Neural progenitor cell (in vitro differentiated cells): ENCODE measurements at regions not wholly inside any gene's neighbourhood (a gene's known extent, or its start where the extent isn't known, plus 50 kb on each side); places are given as distances from the start of the nearest gene placed in this dataset.

Experiments used
- DNase-seq: peaks from one replicate; pipeline ENCODE4 v3.0.0-alpha.2; 2016; ENCODE audit warnings: low spot score
- H2AFZ ChIP-seq: fragments of 200-600 bp; sonication (generic); replicated peaks from 2 replicates; pipeline ENCODE4 v1.6.1; 2016; ENCODE audit warnings: antibody characterized with exemption
- H3F3A ChIP-seq: fragments of 200-600 bp; sonication (generic); 2 replicates; pipeline ENCODE4 v1.6.1; 2016; ENCODE audit warnings: antibody characterized with exemption, low read depth
- H3K27ac ChIP-seq: fragments of 200-600 bp; sonication (generic); 2 replicates; pipeline ENCODE4 v1.5.1; 2016; ENCODE audit warnings: mild to moderate bottlenecking
- H3K27me3 ChIP-seq: fragments of 200-600 bp; sonication (generic); 2 replicates; pipeline ENCODE4 v1.6.1; 2016; ENCODE audit warnings: mild to moderate bottlenecking, moderate library complexity
- H3K36me3 ChIP-seq: fragments of 200-600 bp; sonication (generic); 2 replicates; pipeline ENCODE4 v1.5.1; 2016
- H3K4me1 ChIP-seq: fragments of 200-600 bp; sonication (generic); 2 replicates; pipeline ENCODE4 v1.6.1; 2016; ENCODE audit warnings: mixed run types
- H3K4me2 ChIP-seq: fragments of 200-600 bp; sonication (generic); 2 replicates; pipeline ENCODE4 v1.6.1; 2016
- H3K4me3 ChIP-seq: fragments of 200-600 bp; sonication (generic); 2 replicates; pipeline ENCODE4 v1.5.1; 2016
- H3K79me2 ChIP-seq: fragments of 200-600 bp; sonication (generic); 2 replicates; pipeline ENCODE4 v1.6.1; 2016; ENCODE audit warnings: low read depth
- H3K9ac ChIP-seq: fragments of 200-600 bp; sonication (generic); 2 replicates; pipeline ENCODE4 v1.6.1; 2016
- H3K9me3 ChIP-seq: fragments of 200-600 bp; sonication (generic); 2 replicates; pipeline ENCODE4 v1.5.1; 2016; ENCODE audit warnings: low read depth
- H4K20me1 ChIP-seq: fragments of 200-600 bp; sonication (generic); 2 replicates; pipeline ENCODE4 v1.6.1; 2016; ENCODE audit warnings: low read depth
- H3K27ac Mint-ChIP-seq: 3 replicates; pipeline ENCODE4 v1.8.0; 2021; ENCODE audit warnings: mixed read lengths
- H3K27me3 Mint-ChIP-seq: 2 replicates; pipeline ENCODE4 v1.8.0; 2022; ENCODE audit warnings: low read depth, mild to moderate bottlenecking, inconsistent platforms, moderate library complexity, mixed read lengths; ENCODE audit not compliant: insufficient read depth
- H3K36me3 Mint-ChIP-seq: 3 replicates; pipeline ENCODE4 v1.8.0; 2021; ENCODE audit warnings: mixed read lengths
- H3K4me1 Mint-ChIP-seq: 3 replicates; pipeline ENCODE4 v1.8.0; 2021; ENCODE audit warnings: mixed read lengths
- H3K4me3 Mint-ChIP-seq: 3 replicates; pipeline ENCODE4 v1.8.0; 2021; ENCODE audit warnings: mild to moderate bottlenecking, moderate library complexity, mixed read lengths
- H3K9me3 Mint-ChIP-seq: 3 replicates; pipeline ENCODE4 v1.8.0; 2020; ENCODE audit warnings: mixed read lengths
- CTCF ChIP-seq: fragments of 200-600 bp; sonication (generic); IDR thresholded peaks from 2 replicates; pipeline ENCODE4 v1.5.1; 2017; ENCODE audit warnings: antibody characterized with exemption, mild to moderate bottlenecking
- EZH2 ChIP-seq: fragments of 200-600 bp; sonication (generic); IDR thresholded peaks from 2 replicates; pipeline ENCODE4 v1.6.1; 2017; ENCODE audit warnings: antibody characterized with exemption, mild to moderate bottlenecking, moderate library complexity
- EZH2phosphoT487 ChIP-seq: fragments of 200-600 bp; sonication (generic); IDR thresholded peaks from 2 replicates; pipeline ENCODE4 v1.6.1; 2017; ENCODE audit warnings: antibody characterized with exemption

- Histone ChIP-seq H3K27me3 (no peaks in the 10 kb centered on the region), H2AFZ (no peak overlapping the region), H3K27ac (no peak overlapping the region), H3K9me3 (no peaks in the 10 kb centered on the region), H3K4me3 (no peak overlapping the region), H3K9ac (no peak overlapping the region), H3F3A (peaks cover 7% of the 10 kb centered on the region), H3K4me1 (peaks cover 20% of the 10 kb centered on the region), H3K36me3 (no peaks in the 10 kb centered on the region), H4K20me1 (no peaks in the 10 kb centered on the region), H3K79me2 (no peaks in the 10 kb centered on the region), H3K4me2 (no peak overlapping the region)
- no peak for DNase-seq
- Mint-ChIP-seq H3K36me3 (no peaks in the 10 kb centered on the region), H3K27ac (no peak overlapping the region), H3K9me3 (peaks cover 6% of the 10 kb centered on the region), H3K4me1 (peaks cover 22% of the 10 kb centered on the region), H3K4me3 (no peak overlapping the region), H3K27me3 (peaks cover 17% of the 10 kb centered on the region)
- TF ChIP-seq EZH2: no peak
- no peak for TF ChIP-seq EZH2phosphoT487
- no peak for TF ChIP-seq CTCF
These were observed 1317.2 kb downstream of the TBC1D22A start for GRCh38 chr22:48079505-48080290.

- H3K27me3 Mint-ChIP-seq: peaks cover 19% of the 10 kb centered on the region
- peaks cover 8% of the 10 kb centered on the region for H3K9me3 Mint-ChIP-seq
These were observed 1316.4 kb downstream of the TBC1D22A start for GRCh38 chr22:48078825-48079224.

GRCh38 chr22:48077699-48078098 is 1315.2 kb downstream of the TBC1D22A start:
- Histone ChIP-seq H3K4me2 (no peak overlapping the region), H3K9ac (no peak overlapping the region), H3K36me3 (no peaks in the 10 kb centered on the region), H3F3A (no peaks in the 10 kb centered on the region), H3K79me2 (no peaks in the 10 kb centered on the region), H3K4me3 (no peak overlapping the region), H3K27me3 (no peaks in the 10 kb centered on the region), H3K4me1 (peaks cover 14% of the 10 kb centered on the region), H4K20me1 (no peaks in the 10 kb centered on the region), H3K9me3 (no peaks in the 10 kb centered on the region), H2AFZ (no peak overlapping the region), H3K27ac (no peak overlapping the region)
- TF ChIP-seq EZH2 (no peak), CTCF (no peak)
- no peak for DNase-seq
- H3K9me3 Mint-ChIP-seq: peaks cover 8% of the 10 kb centered on the region
- H3K4me3 Mint-ChIP-seq: peak overlapping the region; percentile 51
- peaks cover 19% of the 10 kb centered on the region for H3K27me3 Mint-ChIP-seq
- H3K36me3 Mint-ChIP-seq: peaks cover 2% of the 10 kb centered on the region
- peaks cover 30% of the 10 kb centered on the region for H3K4me1 Mint-ChIP-seq
- H3K27ac Mint-ChIP-seq: no peak overlapping the region

More at GRCh38 chr22:48078825-48079224, 1316.4 kb downstream of the TBC1D22A start:
- Histone ChIP-seq H3K4me3 (no peak overlapping the region), H3K27ac (no peak overlapping the region), H3K36me3 (no peaks in the 10 kb centered on the region), H3K4me2 (no peak overlapping the region), H3K27me3 (no peaks in the 10 kb centered on the region), H3K9ac (no peak overlapping the region), H3F3A (no peaks in the 10 kb centered on the region), H2AFZ (no peak overlapping the region), H3K79me2 (no peaks in the 10 kb centered on the region), H3K9me3 (no peaks in the 10 kb centered on the region), H4K20me1 (no peaks in the 10 kb centered on the region), H3K4me1 (peaks cover 12% of the 10 kb centered on the region)
- H3K36me3 Mint-ChIP-seq: peaks cover 2% of the 10 kb centered on the region
- DNase-seq: no peak
- peaks cover 26% of the 10 kb centered on the region for H3K4me1 Mint-ChIP-seq
- no peak overlapping the region for H3K4me3 Mint-ChIP-seq
- H3K27ac Mint-ChIP-seq: peak overlapping the region; percentile 54
- TF ChIP-seq CTCF (no peak), EZH2phosphoT487 (no peak), EZH2 (no peak)
